Common myeloid progenitor, CD34-positive (primary cell): ENCODE measurements at regions not wholly inside any gene's neighbourhood (a gene's known extent, or its start where the extent isn't known, plus 50 kb on each side); places are given as distances from the start of the nearest gene placed in this dataset.

Source experiments
- CTCF ChIA-PET: fragments of 350-600 bp; sonication (Branson Sonifier 250); formaldehyde crosslinking; loops from one replicate; lab custom pipeline; 2021; ENCODE audit warnings: antibody characterized with exemption; lab: Charles Lee
- POLR2A ChIA-PET: fragments of 350-600 bp; sonication (Branson Sonifier 250); formaldehyde crosslinking; loops from one replicate; lab custom pipeline; 2021; ENCODE audit warnings: antibody characterized with exemption; lab: Charles Lee
- DNase-seq, 3 donors: peaks; one replicate each; pipeline versions ENCODE4 v3.0.0 to v3.0.0-alpha.2; 2013
- H3K27ac ChIP-seq, 2 experiments: 1 replicate in 1 of 2; 2 replicates in 1 of 2; pipeline ENCODE4 v1.7.0; 2013; ENCODE audit warnings: inconsistent platforms in 2 of 2, low read length in 2 of 2, mild to moderate bottlenecking in 2 of 2, low read depth in 1 of 2, moderate library complexity in 1 of 2; ENCODE audit not compliant: severe bottlenecking in 2 of 2, insufficient read depth in 1 of 2, poor library complexity in 1 of 2
- H3K27me3 ChIP-seq, 5 experiments: replicated peaks in 2 of 5; 1 replicate in 3 of 5; 2 replicates in 2 of 5; pipeline versions ENCODE4 v1.6.1 to v1.7.0; 2013; ENCODE audit warnings: low read length in 4 of 5, mild to moderate bottlenecking in 2 of 5, moderate library complexity in 2 of 5, inconsistent platforms in 1 of 5; ENCODE audit not compliant: insufficient read depth in 5 of 5, control insufficient read depth in 4 of 5
- H3K36me3 ChIP-seq, 4 experiments: 1 replicate in 2 of 4; 2 replicates in 2 of 4; pipeline versions ENCODE4 v1.6.1 to v1.7.0; 2013; ENCODE audit warnings: low read length in 3 of 4, control low read depth in 1 of 4, mild to moderate bottlenecking in 1 of 4; ENCODE audit not compliant: control insufficient read depth in 4 of 4, insufficient read depth in 4 of 4
- H3K4me1 ChIP-seq, 4 experiments: 1 replicate in 3 of 4; 2 replicates in 1 of 4; pipeline versions ENCODE4 v1.6.1 to v1.7.1; 2013; ENCODE audit warnings: low read length in 3 of 4, mild to moderate bottlenecking in 3 of 4, control low read depth in 1 of 4, inconsistent platforms in 1 of 4, moderate library complexity in 1 of 4; ENCODE audit not compliant: control insufficient read depth in 4 of 4, insufficient read depth in 4 of 4; ENCODE audit errors: control extremely low read depth in 1 of 4
- H3K4me3 ChIP-seq, 7 experiments: 1 replicate in 4 of 7; 2 replicates in 3 of 7; pipeline versions ENCODE4 v1.5.1 to v1.7.0; 2013; ENCODE audit warnings: mild to moderate bottlenecking in 7 of 7, low read length in 6 of 7, moderate library complexity in 6 of 7, inconsistent platforms in 2 of 7, low read depth in 2 of 7, control low read depth in 1 of 7; ENCODE audit not compliant: insufficient read depth in 4 of 7, control insufficient read depth in 1 of 7; ENCODE audit errors: extremely low read depth in 1 of 7
- H3K9me3 ChIP-seq, 5 experiments: 1 replicate in 4 of 5; 2 replicates in 1 of 5; pipeline versions ENCODE4 v1.6.1 to v1.7.1; 2013; ENCODE audit warnings: low read length in 4 of 5, mild to moderate bottlenecking in 2 of 5, inconsistent platforms in 1 of 5, low read depth in 1 of 5, moderate library complexity in 1 of 5; ENCODE audit not compliant: control insufficient read depth in 4 of 5, insufficient read depth in 2 of 5; ENCODE audit errors: control extremely low read depth in 1 of 5
- WGBS: methylation state at CpG from one replicate; pipeline ENCODE4 v1.1.5; 2013; ENCODE audit not compliant: insufficient coverage; 5-methylcytosine and 5-hydroxymethylcytosine counted together

DNA sequence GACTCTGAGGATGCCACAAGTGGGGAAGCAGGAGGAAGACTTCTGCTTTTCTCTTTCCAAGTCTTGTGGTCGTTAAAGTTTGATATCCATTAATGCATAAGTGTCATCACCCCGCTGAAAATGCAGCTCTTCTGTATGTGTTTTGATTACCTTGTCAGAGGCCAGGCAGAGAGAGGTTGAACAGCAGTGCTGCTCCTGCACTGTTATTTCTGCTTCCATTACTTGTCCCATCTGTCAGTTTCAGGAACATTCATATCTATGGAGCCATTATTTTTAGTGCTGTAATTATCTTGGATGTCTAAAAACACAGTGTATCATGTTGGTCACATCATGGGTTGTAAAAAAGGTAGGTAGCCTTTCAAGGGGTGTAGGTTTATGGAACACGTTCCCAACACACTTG lies 62.0 kb upstream of the ESX1 start:
- Histone ChIP-seq H3K9me3 (no peaks in the 10 kb centered on the region), H3K4me1 (no peaks in the 10 kb centered on the region), H3K4me3 (no peak overlapping the region), H3K27ac (no peak overlapping the region), H3K36me3 (no peaks in the 10 kb centered on the region), H3K27me3 (peaks cover 0 to 2% (median 0%) of the 10 kb centered on the region in 5 experiments)
- POLR2A ChIA-PET, result no interaction called here
- CTCF ChIA-PET, result no interaction called here
- WGBS, result 86% methylated on average over 2 of the region's 3 CpGs
- no peak for DNase-seq

DNA sequence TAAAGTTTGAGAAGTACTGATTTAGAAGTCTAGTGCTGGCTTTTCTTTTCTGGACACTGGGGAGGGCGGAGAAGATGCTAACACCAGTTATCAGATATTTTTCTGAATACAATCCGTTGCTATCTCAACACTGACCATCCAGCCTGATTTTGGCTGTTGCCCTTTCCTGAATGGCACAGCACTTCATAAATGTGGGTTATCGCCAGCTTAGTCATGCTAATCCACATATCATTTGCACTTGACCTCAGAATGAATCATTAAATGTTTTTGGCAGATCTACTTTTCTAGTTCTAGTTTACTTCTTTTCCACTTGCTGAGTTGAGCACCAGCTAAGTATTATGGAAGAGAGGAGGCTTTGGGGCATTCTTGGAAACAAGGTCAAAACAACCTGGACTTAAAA lies 60.8 kb upstream of the ESX1 start:
- no peaks in the 10 kb centered on the region for H3K4me1 ChIP-seq
- ChIA-PET POLR2A (no interaction called here), CTCF (interaction anchor here (0.7 kb wide), 1 partner anchor 9 kb away, joined by 4 read pairs; no protein-coding TSS in a partner anchor)
- no peaks in the 10 kb centered on the region for H3K36me3 ChIP-seq
- DNase-seq, result no peak
- no peak overlapping the region for H3K4me3 ChIP-seq
- H3K27me3 ChIP-seq, result peaks cover 0 to 2% (median 0%) of the 10 kb centered on the region in 5 experiments
- WGBS, result 54% methylated on average over 2 of the region's 3 CpGs
- H3K9me3 ChIP-seq, result no peaks in the 10 kb centered on the region
- H3K27ac ChIP-seq, result no peak overlapping the region

DNA sequence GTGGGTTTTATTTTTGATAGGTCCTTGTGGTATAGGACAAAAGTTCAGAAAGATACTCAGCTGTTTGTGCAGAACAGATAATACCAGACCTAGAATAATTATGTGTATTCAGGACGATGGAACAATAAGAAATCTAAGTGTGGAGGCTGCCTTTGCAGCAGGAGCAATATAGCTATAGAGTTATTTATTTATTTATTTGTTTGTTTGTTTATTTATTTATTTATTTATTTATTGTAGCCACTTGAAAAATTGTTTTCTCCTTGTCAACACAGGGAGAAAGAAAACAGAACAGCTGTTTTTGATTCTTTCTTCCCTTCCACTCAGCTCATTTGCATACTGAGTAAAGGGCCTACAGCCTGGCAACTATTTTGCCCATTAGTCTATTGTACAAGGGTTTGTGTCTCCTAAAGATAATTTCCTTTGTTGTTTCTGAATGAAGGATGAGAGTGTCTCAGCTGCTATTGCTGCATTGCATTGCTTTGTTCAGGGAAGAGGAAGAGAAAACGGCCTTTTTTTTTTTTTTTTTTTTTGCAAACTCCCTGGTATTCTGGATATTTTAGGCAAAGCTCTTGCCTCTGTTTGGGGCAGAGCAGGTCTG lies 56.0 kb upstream of the ESX1 start:
- no peaks in the 10 kb centered on the region for H3K36me3 ChIP-seq
- ChIA-PET CTCF (interaction anchor here (0.7 kb wide), 1 partner anchor 12 kb away, joined by 4 read pairs; no protein-coding TSS in a partner anchor), POLR2A (no interaction called here)
- H3K4me3 ChIP-seq, result no peak overlapping the region
- no peaks in the 10 kb centered on the region for H3K4me1 ChIP-seq
- no peak for DNase-seq
- no peaks in the 10 kb centered on the region for H3K9me3 ChIP-seq
- H3K27me3 ChIP-seq, result no peaks in the 10 kb centered on the region
- WGBS, result 60% methylated on average over 1 of the region's 2 CpGs
- H3K27ac ChIP-seq, result no peak overlapping the region

DNA sequence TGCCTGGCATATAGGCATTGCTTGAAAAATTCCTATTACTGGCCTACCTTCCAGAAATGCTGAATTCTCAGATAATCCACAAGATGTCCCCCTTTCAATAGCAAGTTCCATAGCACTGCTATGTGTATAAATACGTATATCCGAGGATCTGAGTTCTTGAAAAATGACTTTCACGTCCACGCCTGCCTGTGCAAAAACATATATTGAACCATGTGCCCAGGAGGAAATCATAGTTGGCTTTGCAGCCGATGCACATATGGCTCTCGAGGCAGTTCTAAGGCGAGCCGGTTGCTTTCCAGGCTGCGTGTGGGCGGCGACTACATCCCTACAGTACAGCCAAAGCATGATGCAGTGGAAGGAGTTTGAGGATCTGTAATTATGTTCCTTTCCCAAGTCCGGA lies 55.4 kb upstream of the ESX1 start:
- Histone ChIP-seq H3K27me3 (no peaks in the 10 kb centered on the region), H3K4me3 (no peak overlapping the region), H3K4me1 (no peaks in the 10 kb centered on the region), H3K36me3 (no peaks in the 10 kb centered on the region), H3K27ac (no peak overlapping the region), H3K9me3 (no peaks in the 10 kb centered on the region)
- WGBS, result 74% methylated on average over 12 of the region's 12 CpGs
- DNase-seq, result peak; percentile 10 to 15 (median 10)
- CTCF ChIA-PET, result interaction anchor here (0.7 to 1.3 kb wide), 3 partner anchors 11 to 41 kb away, joined by 3 to 6 read pairs (median 3); no protein-coding TSS in a partner anchor
- POLR2A ChIA-PET, result no interaction called here

DNA sequence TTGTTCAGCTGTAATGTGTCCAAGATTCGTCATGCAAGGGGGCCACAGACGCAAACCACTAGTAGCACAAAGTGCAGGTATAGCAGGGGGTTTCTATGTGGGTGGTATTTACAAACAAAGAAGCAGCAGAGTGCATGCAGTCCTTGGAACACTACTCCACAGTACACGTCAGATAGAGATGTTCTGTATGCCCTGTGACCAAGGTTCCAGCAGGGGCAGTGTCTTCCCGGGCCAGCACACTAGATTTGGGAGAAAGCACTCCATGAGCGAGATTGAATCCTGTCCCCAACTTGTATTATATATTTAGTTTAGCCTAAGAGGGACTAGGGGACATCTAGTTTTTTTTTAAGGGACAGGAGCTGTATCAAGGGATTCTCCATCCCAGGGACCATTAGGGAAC lies 54.4 kb upstream of the ESX1 start:
- no peak overlapping the region for H3K27ac ChIP-seq
- H3K36me3 ChIP-seq, result no peaks in the 10 kb centered on the region
- POLR2A ChIA-PET, result no interaction called here
- H3K4me1 ChIP-seq, result no peaks in the 10 kb centered on the region
- no peaks in the 10 kb centered on the region for H3K27me3 ChIP-seq
- DNase-seq, result no peak
- no peak overlapping the region for H3K4me3 ChIP-seq
- WGBS, result 61% methylated on average over 2 of the region's 5 CpGs
- CTCF ChIA-PET, result interaction anchor here (0.7 to 1.3 kb wide), 3 partner anchors 10 to 42 kb away, joined by 3 to 6 read pairs (median 3); no protein-coding TSS in a partner anchor
- no peaks in the 10 kb centered on the region for H3K9me3 ChIP-seq

DNA sequence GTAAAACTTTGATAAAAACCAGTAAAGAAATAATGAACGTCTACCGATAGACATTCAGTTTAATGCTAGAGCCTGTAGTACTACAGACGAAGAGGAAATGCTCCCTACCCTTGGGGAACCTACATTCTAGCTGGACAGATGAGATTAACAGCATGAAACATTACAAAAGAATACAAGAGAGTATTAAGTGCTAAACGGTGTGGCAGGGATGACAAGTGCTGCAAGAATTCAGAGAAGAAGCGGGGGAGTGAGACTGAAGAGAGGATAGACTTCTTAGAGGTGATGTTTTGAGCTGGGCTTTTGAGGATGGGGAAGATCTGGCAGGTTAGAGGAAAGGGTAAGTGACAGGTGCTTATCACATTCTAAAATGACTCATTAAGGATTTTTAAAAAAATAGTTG lies 52.6 kb upstream of the ESX1 start:
- CTCF ChIA-PET, result interaction anchor here (1.3 kb wide), 1 partner anchor 23 kb away, joined by 3 read pairs; no protein-coding TSS in a partner anchor
- 61% methylated on average over 5 of the region's 5 CpGs for WGBS
- no peak for DNase-seq
- POLR2A ChIA-PET, result no interaction called here
- Histone ChIP-seq H3K27me3 (no peaks in the 10 kb centered on the region), H3K4me1 (no peaks in the 10 kb centered on the region), H3K36me3 (no peaks in the 10 kb centered on the region), H3K9me3 (no peaks in the 10 kb centered on the region), H3K27ac (no peak overlapping the region), H3K4me3 (no peak overlapping the region)

DNA sequence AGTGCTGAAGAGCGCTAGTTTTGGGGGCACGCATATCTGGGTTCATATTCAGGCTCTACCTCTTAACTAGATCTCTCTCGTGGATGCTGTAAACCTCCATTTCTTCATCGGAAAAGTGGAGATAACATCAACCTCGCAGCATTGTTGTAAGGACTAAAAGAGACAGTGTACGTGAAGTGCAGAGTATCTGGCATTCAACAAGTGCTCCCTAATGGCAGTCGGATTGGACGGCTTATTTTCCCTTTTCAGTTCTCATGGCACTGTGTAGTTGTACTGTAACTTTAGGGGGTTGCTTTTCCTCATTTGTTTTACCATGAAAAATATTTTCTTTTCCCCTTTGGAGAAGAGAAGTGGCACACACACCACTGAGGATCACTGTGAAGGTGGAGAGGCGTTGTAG lies 51.4 kb upstream of the ESX1 start:
- Histone ChIP-seq H3K27me3 (no peaks in the 10 kb centered on the region), H3K9me3 (no peaks in the 10 kb centered on the region), H3K4me1 (no peaks in the 10 kb centered on the region), H3K27ac (no peak overlapping the region), H3K36me3 (no peaks in the 10 kb centered on the region), H3K4me3 (no peak overlapping the region)
- ChIA-PET CTCF (no interaction called here), POLR2A (no interaction called here)
- 91% methylated on average over 9 of the region's 9 CpGs for WGBS
- no peak for DNase-seq
